GM12878 (cell line): ENCODE measurements at regions not wholly inside any gene's neighbourhood (a gene's known extent, or its start where the extent isn't known, plus 50 kb on each side); places are given as distances from the start of the nearest gene placed in this dataset.

Experiments used
- ATAC-seq: fragments of 200-7000 bp; cut with Tn5 transposase; 3 replicates; pipeline ENCODE4 v1.9.1; 2020; ENCODE audit warnings: mild to moderate bottlenecking, moderate library complexity
- BruUV-seq: library from RNA; stranded (reverse); fragments of 400-500 nt; replicated peaks from 2 replicates; lab custom pipeline; 2021; lab: Mats Ljungman, UMichigan
- CTCF ChIA-PET: fragments of 300-600 bp; sonication (Branson Sonifier 250); formaldehyde crosslinking; extraction: SDS; loops from one replicate; lab custom pipeline; 2021; ENCODE audit warnings: inconsistent platforms; lab: Yijun Ruan, JAX
- POLR2A ChIA-PET: fragments of 350-600 bp; formaldehyde crosslinking; extraction: SDS; loops from one replicate; lab custom pipeline; 2021; ENCODE audit warnings: inconsistent platforms; lab: Charles Lee
- RAD21 ChIA-PET: fragments of 300-600 bp; sonication (Branson Sonifier 250); formaldehyde crosslinking; loops from one replicate; lab custom pipeline; 2023; ENCODE audit warnings: antibody characterized with exemption; ENCODE audit not compliant: unreplicated experiment; lab: Charles Lee
- SMC1A ChIA-PET: fragments of 300-600 bp; sonication (Branson Sonifier 250); formaldehyde crosslinking; loops from one replicate; lab custom pipeline; 2023; ENCODE audit not compliant: unreplicated experiment, uncharacterized antibody; lab: Charles Lee
- DNase-seq: peaks from one replicate; pipeline ENCODE4 v3.0.0-alpha.2; 2011; ENCODE audit warnings: low read depth, low spot score
- FAIRE-seq: peaks from 3 replicates; lab custom pipeline; 2011; peaks lifted over from hg19 to GRCh38; lab: Jason Lieb, UNC
- H2AFZ ChIP-seq: 2 replicates; pipeline ENCODE4 v1.6.0; 2011; ENCODE audit warnings: low read depth, low read length, control low read depth; ENCODE audit not compliant: control insufficient read depth
- H3K27ac ChIP-seq: 2 replicates; pipeline ENCODE4 v1.5.1; 2011; ENCODE audit warnings: control low read depth; ENCODE audit not compliant: control insufficient read depth, insufficient read depth
- H3K27me3 ChIP-seq, 2 experiments: replicated peaks in 1 of 2; 2 replicates each; pipeline versions ENCODE4 v1.6.0 to v1.6.1; 2011; ENCODE audit warnings: low read length in 1 of 2; ENCODE audit not compliant: control insufficient read depth in 2 of 2, insufficient read depth in 2 of 2
- H3K36me3 ChIP-seq, 2 experiments: 2 replicates each; pipeline ENCODE4 v1.5.1; 2011; ENCODE audit warnings: low read length in 1 of 2; ENCODE audit not compliant: control insufficient read depth in 2 of 2, insufficient read depth in 2 of 2
- H3K4me1 ChIP-seq: 2 replicates; pipeline ENCODE4 v1.6.1; 2011; ENCODE audit warnings: mild to moderate bottlenecking, low read length, moderate library complexity, mixed read lengths; ENCODE audit not compliant: control insufficient read depth, insufficient read depth
- H3K4me2 ChIP-seq: 2 replicates; pipeline ENCODE4 v1.6.0; 2011; ENCODE audit warnings: control low read depth; ENCODE audit not compliant: control insufficient read depth, insufficient read depth
- H3K4me3 ChIP-seq: fragments of 200-600 bp; sonication (generic); 2 replicates; pipeline ENCODE4 v1.5.1; 2016
- H3K79me2 ChIP-seq: 2 replicates; pipeline ENCODE4 v1.6.0; 2011; ENCODE audit warnings: low read length; ENCODE audit not compliant: control insufficient read depth, insufficient read depth
- H3K9ac ChIP-seq: 2 replicates; pipeline ENCODE4 v1.8.0; 2011; ENCODE audit warnings: low read length, control low read depth, mixed read lengths; ENCODE audit not compliant: control insufficient read depth, insufficient read depth
- H3K9me3 ChIP-seq: replicated peaks from 3 replicates; pipeline ENCODE4 v1.5.1; 2011; ENCODE audit warnings: mild to moderate bottlenecking, low read length; ENCODE audit not compliant: control insufficient read depth, insufficient read depth
- H4K20me1 ChIP-seq: 2 replicates; pipeline ENCODE4 v1.6.0; 2011; ENCODE audit not compliant: control insufficient read depth, insufficient read depth
- BCL11A ChIP-seq: IDR thresholded peaks from 2 replicates; pipeline ENCODE4 v1.6.1; 2011; ENCODE audit warnings: low read depth, low read length
- BCL3 ChIP-seq: IDR thresholded peaks from 2 replicates; pipeline ENCODE4 v1.6.1; 2011; ENCODE audit warnings: borderline replicate concordance, low read depth, mild to moderate bottlenecking, moderate library complexity, low read length; ENCODE audit not compliant: insufficient read depth, poor library complexity, severe bottlenecking
- CEBPB ChIP-seq, 2 experiments: fragments of 150-350 bp in 1 of 2; IDR thresholded peaks; 2 replicates each; pipeline ENCODE4 v1.6.1; 2012 to 2014; ENCODE audit warnings: low read depth in 2 of 2, low read length in 2 of 2, borderline replicate concordance in 1 of 2, inconsistent platforms in 1 of 2
- CHD4 ChIP-seq: fragments of 200-600 bp; sonication (generic); IDR thresholded peaks from 2 replicates; pipeline ENCODE4 v1.6.1; 2016; ENCODE audit warnings: mild to moderate bottlenecking
- CREB1 ChIP-seq: IDR thresholded peaks from 2 replicates; pipeline ENCODE4 v1.6.1; 2012; ENCODE audit warnings: low read depth, mild to moderate bottlenecking, inconsistent platforms
- HCFC1 ChIP-seq: fragments of 150-350 bp; IDR thresholded peaks from 2 replicates; pipeline ENCODE4 v1.6.1; 2014; ENCODE audit warnings: low read length
- KDM1A ChIP-seq: fragments of 200-600 bp; sonication (generic); IDR thresholded peaks from 2 replicates; pipeline ENCODE4 v1.6.1; 2016; ENCODE audit warnings: borderline replicate concordance
- MTA2 ChIP-seq: fragments of 450-650 bp; IDR thresholded peaks from 2 replicates; pipeline ENCODE4 v1.6.1; 2016; ENCODE audit warnings: low read depth, mild to moderate bottlenecking, moderate library complexity
- MXI1 ChIP-seq: fragments of 150-350 bp; IDR thresholded peaks from 2 replicates; pipeline ENCODE4 v1.6.1; 2011; ENCODE audit warnings: low read depth, mild to moderate bottlenecking, inconsistent platforms, low read length, improper control_type of control experiment
- NRF1 ChIP-seq: conservative IDR thresholded peaks from 2 replicates; pipeline ENCODE4 v1.6.1; 2011; ENCODE audit warnings: mild to moderate bottlenecking, low read depth, low read length, improper control_type of control experiment
- ZNF622 ChIP-seq: fragments of 450-650 bp; IDR thresholded peaks from 2 replicates; pipeline ENCODE4 v1.6.1; 2017; ENCODE audit warnings: mild to moderate bottlenecking, inconsistent platforms
- ZSCAN29 ChIP-seq: fragments of 450-650 bp; IDR thresholded peaks from 2 replicates; pipeline ENCODE4 v1.6.1; 2017; ENCODE audit warnings: mild to moderate bottlenecking, moderate library complexity
- WGBS: methylation state at CpG from one replicate; pipeline ENCODE4 v1.1.6; 2016; ENCODE audit warnings: low lambda C conversion rate; ENCODE audit not compliant: insufficient replicate concordance, insufficient coverage; ENCODE audit errors: missing lambda C conversion rate; 5-methylcytosine and 5-hydroxymethylcytosine counted together
- in situ Hi-C: fragments of 300-500 bp; cut with MboI; formaldehyde crosslinking; loops from 9 replicates; pipeline ENCODE4 v1.14.3; 2018; ENCODE audit warnings: mixed read lengths
- intact Hi-C: fragments of 100-400 bp; cut with micrococcal nuclease; formaldehyde crosslinking; loops from one replicate; pipeline ENCODE4 v1.14.2; 2022; ENCODE audit not compliant: unreplicated experiment
- TF ChIP-seq, protein P1 (sequence below): IDR thresholded peaks from 2 replicates; pipeline ENCODE4 v1.6.1; 2011; ENCODE audit warnings: mild to moderate bottlenecking, low read depth, low read length, moderate library complexity; ENCODE audit not compliant: insufficient replicate concordance
- TF ChIP-seq, protein P2 (sequence below): fragments of 450-650 bp; IDR thresholded peaks from 2 replicates; pipeline ENCODE4 v1.6.1; 2016; ENCODE audit warnings: mild to moderate bottlenecking

- RAD21 ChIA-PET: no interaction called here
These were observed 228.8 kb downstream of the SNX18 start for GRCh38 chr5:54746346-54746745.

DNA sequence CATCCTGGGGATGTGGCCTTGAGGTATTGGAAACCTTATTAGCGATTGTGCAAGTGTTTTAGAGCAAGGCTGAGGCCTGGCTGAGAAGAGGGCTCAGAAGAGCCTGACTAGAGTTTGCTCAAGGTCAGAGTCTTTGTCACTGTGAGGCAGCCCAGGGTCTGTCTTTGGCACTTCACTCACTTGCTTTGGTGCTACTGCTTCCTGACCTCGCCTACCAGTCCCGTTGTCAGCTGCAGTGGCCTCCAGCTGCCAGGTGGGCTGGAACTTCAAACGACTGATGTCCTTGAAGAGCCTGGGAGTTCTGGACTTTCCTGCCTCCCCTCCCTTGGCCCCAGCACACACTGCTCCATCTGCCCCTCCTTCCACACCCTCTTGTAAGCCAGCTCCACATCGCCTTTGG is 228.0 kb downstream of the SNX18 start:
- POLR2A ChIA-PET: no interaction called here
- FAIRE-seq (no peak), ATAC-seq (no peak), DNase-seq (no peak)
- WGBS: 43% methylated on average over 5 of the region's 5 CpGs
- Histone ChIP-seq H3K27ac (no peak overlapping the region), H3K79me2 (no peaks in the 10 kb centered on the region), H3K27me3 (no peaks in the 10 kb centered on the region), H4K20me1 (no peaks in the 10 kb centered on the region), H2AFZ (no peak overlapping the region), H3K36me3 (no peaks in the 10 kb centered on the region), H3K9ac (no peak overlapping the region), H3K4me1 (peaks cover 14% of the 10 kb centered on the region), H3K9me3 (no peaks in the 10 kb centered on the region), H3K4me3 (no peak overlapping the region), H3K4me2 (no peak overlapping the region)
- in situ Hi-C loops (no loop called here), intact Hi-C loops (no loop called here)
- no TSS peak for BruUV-seq
- SMC1A ChIA-PET: no interaction called here
- TF ChIP-seq BCL11A (no peak), NRF1 (no peak), BCL3 (peak; percentile 18), MTA2 (no peak), MXI1 (no peak), KDM1A (no peak)
- CTCF ChIA-PET: no interaction called here
- RAD21 ChIA-PET: no interaction called here

More at GRCh38 chr5:54746346-54746745, 228.8 kb downstream of the SNX18 start:
- Histone ChIP-seq H3K27me3 (no peaks in the 10 kb centered on the region), H3K27ac (no peak overlapping the region), H3K9me3 (peaks cover 2% of the 10 kb centered on the region; the same call in 2 of the 3 replicates), H3K4me2 (no peak overlapping the region), H3K36me3 (no peaks in the 10 kb centered on the region), H2AFZ (no peak overlapping the region), H4K20me1 (no peaks in the 10 kb centered on the region), H3K79me2 (no peaks in the 10 kb centered on the region), H3K4me3 (no peak overlapping the region), H3K9ac (no peak overlapping the region), H3K4me1 (peaks cover 14% of the 10 kb centered on the region)
- ChIA-PET SMC1A (no interaction called here), CTCF (no interaction called here), POLR2A (no interaction called here)
- in situ Hi-C loops: no loop called here
- FAIRE-seq: no peak
- no TSS peak for BruUV-seq
- 55% methylated on average over 8 of the region's 8 CpGs for WGBS
- ATAC-seq: no peak
- intact Hi-C loops: no loop called here
- TF ChIP-seq CHD4 (no peak), HCFC1 (no peak), CREB1 (no peak), ZSCAN29 (no peak), CEBPB (IDR thresholded peaks at IDR 0.05; ENCODE audit: borderline replicate concordance in 1 of 2, low read depth in 2 of 2, low read length in 2 of 2) (no peak), ZNF622 (no peak)
- TF ChIP-seq, protein P1, sequence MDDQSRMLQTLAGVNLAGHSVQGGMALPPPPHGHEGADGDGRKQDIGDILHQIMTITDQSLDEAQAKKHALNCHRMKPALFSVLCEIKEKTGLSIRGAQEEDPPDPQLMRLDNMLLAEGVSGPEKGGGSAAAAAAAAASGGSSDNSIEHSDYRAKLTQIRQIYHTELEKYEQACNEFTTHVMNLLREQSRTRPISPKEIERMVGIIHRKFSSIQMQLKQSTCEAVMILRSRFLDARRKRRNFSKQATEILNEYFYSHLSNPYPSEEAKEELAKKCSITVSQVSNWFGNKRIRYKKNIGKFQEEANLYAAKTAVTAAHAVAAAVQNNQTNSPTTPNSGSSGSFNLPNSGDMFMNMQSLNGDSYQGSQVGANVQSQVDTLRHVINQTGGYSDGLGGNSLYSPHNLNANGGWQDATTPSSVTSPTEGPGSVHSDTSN: no peak
- TF ChIP-seq, protein P2, sequence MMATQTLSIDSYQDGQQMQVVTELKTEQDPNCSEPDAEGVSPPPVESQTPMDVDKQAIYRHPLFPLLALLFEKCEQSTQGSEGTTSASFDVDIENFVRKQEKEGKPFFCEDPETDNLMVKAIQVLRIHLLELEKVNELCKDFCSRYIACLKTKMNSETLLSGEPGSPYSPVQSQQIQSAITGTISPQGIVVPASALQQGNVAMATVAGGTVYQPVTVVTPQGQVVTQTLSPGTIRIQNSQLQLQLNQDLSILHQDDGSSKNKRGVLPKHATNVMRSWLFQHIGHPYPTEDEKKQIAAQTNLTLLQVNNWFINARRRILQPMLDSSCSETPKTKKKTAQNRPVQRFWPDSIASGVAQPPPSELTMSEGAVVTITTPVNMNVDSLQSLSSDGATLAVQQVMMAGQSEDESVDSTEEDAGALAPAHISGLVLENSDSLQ: no peak
- no peak for DNase-seq
